GM19240 (cell line): ENCODE measurements at regions not wholly inside any gene's neighbourhood (a gene's known extent, or its start where the extent isn't known, plus 50 kb on each side); places are given as distances from the start of the nearest gene placed in this dataset.

Experiments used
- DNase-seq: peaks from one replicate; pipeline ENCODE4 v3.0.0; 2011; ENCODE audit warnings: low spot score; ENCODE audit not compliant: insufficient read length

- no peak for DNase-seq
Measured at GRCh38 chr16:72226136-72226535, 54.2 kb upstream of the PMFBP1 start.

GRCh38 chr16:72224260-72224768, 52.4 kb upstream of the PMFBP1 start:
- DNase-seq, result no peak

- no peak for DNase-seq
Measured at GRCh38 chr16:72222503-72222902, 50.5 kb upstream of the PMFBP1 start.
